ENCODE measurements at regions not wholly inside any gene's neighbourhood (a gene's known extent, or its start where the extent isn't known, plus 50 kb on each side); places are given as distances from the start of the nearest gene placed in this dataset.

DNA sequence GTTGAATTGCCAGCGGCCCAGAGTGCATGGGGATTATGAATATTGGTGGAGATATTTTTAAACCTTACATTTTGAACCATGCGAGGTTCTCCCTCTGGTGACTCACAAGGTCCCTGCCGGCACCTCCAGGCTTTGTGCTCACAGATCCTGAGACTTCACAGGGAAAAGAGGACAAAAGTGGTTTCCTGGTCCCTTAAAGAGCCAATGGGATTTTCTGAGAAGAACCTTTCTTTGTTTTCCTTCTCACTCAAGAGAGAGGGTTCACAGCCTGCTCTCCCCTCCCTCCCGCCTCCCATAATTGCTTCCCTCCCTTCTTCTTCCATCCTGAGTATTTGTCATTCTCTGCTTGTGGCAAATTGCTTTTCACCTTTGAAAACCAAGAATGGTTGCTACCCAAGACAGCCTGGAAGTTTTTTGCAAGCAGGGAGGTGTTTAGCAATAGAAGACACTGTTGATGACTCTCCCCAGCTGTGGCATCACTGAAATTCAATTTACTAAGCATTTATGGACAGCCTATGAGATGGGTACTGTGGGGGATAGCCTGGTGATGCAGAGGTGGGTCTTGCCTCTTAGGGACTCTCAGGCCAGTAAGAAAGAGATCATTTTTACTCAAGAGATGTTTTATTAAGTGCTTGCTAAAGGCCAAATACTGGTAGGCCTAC, 76.6 kb downstream of the CPN2 start:
- Histone ChIP-seq H3K27ac (ENCODE audit: low read length) (no peak overlapping the region), H3K4me3 (ENCODE audit: low read length) (no peak overlapping the region), H2AFZ (ENCODE audit: low read length) (no peak overlapping the region), H3K36me3 (replicated peaks; ENCODE audit: insufficient read depth, low read length) (no peaks in the 10 kb centered on the region), H3K4me2 (ENCODE audit: low read depth, low read length) (no peak overlapping the region), H3K9ac (ENCODE audit: low read length) (no peak overlapping the region), H3K27me3 (replicated peaks; ENCODE audit: insufficient read depth, low read length) (no peaks in the 10 kb centered on the region), H3K9me3 (replicated peaks; ENCODE audit: insufficient read depth, low read length) (no peaks in the 10 kb centered on the region), H4K20me1 (ENCODE audit: insufficient read depth, low read length) (no peaks in the 10 kb centered on the region), H3F3A (ENCODE audit: insufficient read depth, low read length) (no peaks in the 10 kb centered on the region), H3K79me2 (ENCODE audit: low read length) (no peaks in the 10 kb centered on the region), H3K9me2 (replicated peaks; ENCODE audit: insufficient read depth, low read length) (no peaks in the 10 kb centered on the region), H3K4me1 (ENCODE audit: low read length) (no peaks in the 10 kb centered on the region)
- DNase-seq = no peak
- TF ChIP-seq EZH2phosphoT487 (IDR thresholded peaks at IDR 0.05; ENCODE audit: low read length) (no peak), EZH2 (optimal IDR thresholded peaks at IDR 0.05; ENCODE audit: low read depth, low read length) (no peak)
- TF ChIP-seq, protein P1, sequence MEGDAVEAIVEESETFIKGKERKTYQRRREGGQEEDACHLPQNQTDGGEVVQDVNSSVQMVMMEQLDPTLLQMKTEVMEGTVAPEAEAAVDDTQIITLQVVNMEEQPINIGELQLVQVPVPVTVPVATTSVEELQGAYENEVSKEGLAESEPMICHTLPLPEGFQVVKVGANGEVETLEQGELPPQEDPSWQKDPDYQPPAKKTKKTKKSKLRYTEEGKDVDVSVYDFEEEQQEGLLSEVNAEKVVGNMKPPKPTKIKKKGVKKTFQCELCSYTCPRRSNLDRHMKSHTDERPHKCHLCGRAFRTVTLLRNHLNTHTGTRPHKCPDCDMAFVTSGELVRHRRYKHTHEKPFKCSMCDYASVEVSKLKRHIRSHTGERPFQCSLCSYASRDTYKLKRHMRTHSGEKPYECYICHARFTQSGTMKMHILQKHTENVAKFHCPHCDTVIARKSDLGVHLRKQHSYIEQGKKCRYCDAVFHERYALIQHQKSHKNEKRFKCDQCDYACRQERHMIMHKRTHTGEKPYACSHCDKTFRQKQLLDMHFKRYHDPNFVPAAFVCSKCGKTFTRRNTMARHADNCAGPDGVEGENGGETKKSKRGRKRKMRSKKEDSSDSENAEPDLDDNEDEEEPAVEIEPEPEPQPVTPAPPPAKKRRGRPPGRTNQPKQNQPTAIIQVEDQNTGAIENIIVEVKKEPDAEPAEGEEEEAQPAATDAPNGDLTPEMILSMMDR (IDR thresholded peaks at IDR 0.05; ENCODE audit: low read length) = no peak

DNA sequence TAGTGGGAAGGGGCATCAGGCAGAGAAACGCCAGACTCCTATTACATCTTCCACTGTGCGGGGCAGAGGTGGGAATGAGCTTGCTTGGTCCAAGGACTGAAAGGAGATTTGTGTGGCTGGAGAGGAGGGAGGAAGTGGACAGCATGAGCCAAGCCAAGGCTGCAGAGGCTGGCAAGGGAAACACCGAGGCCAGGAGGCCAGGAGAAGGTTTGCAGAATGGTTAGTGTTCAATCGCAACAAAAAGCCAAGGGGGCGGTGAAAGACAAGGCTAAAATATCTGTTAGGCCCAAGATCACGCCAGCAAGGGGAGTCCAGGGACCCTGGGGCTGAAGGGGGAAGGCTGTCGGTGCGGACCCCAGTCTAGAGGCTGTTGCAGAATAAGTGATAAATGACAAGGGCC, 75.8 kb downstream of the CPN2 start:
- no peak for DNase-seq
- H4K20me1 ChIP-seq (ENCODE audit: insufficient read depth, low read length) = no peaks in the 10 kb centered on the region
- no peaks in the 10 kb centered on the region for H3K79me2 ChIP-seq (ENCODE audit: low read length)
- H3K9me2 ChIP-seq (replicated peaks; ENCODE audit: insufficient read depth, low read length) = no peaks in the 10 kb centered on the region
- H3K27me3 ChIP-seq (replicated peaks; ENCODE audit: insufficient read depth, low read length) = no peaks in the 10 kb centered on the region
- no peaks in the 10 kb centered on the region for H3F3A ChIP-seq (ENCODE audit: insufficient read depth, low read length)
- no peak overlapping the region for H3K4me3 ChIP-seq (ENCODE audit: low read length)
- H3K36me3 ChIP-seq (replicated peaks; ENCODE audit: insufficient read depth, low read length) = no peaks in the 10 kb centered on the region
- H3K9me3 ChIP-seq (replicated peaks; ENCODE audit: insufficient read depth, low read length) = no peaks in the 10 kb centered on the region
- no peaks in the 10 kb centered on the region for H3K4me1 ChIP-seq (ENCODE audit: low read length)
- no peak overlapping the region for H3K27ac ChIP-seq (ENCODE audit: low read length)
- no peak overlapping the region for H2AFZ ChIP-seq (ENCODE audit: low read length)
- no peak overlapping the region for H3K4me2 ChIP-seq (ENCODE audit: low read depth, low read length)
- TF ChIP-seq EZH2phosphoT487 (IDR thresholded peaks at IDR 0.05; ENCODE audit: low read length) (no peak), EZH2 (optimal IDR thresholded peaks at IDR 0.05; ENCODE audit: low read depth, low read length) (no peak)
- TF ChIP-seq, protein P1 (IDR thresholded peaks at IDR 0.05; ENCODE audit: low read length) = no peak
- H3K9ac ChIP-seq (ENCODE audit: low read length) = no peak overlapping the region

DNA sequence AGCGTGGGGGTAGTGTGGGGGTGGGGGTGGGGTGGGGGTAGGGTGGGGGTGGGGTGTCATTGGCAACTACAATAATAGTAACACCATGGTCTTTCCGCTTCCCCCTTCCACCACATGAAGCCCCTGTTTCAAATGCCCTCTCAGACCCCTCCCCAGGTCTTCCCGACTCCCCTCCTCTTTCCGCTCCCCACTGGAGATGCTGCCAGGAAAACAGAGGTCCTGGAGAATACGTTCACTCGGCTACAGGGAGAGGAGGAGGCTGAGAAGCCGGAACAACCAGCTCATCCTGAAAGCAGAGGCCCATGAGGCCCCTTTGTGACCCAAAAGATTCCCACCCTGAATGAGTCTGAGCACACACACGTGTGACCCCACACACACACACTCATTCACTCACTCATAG, 75.4 kb downstream of the CPN2 start:
- Histone ChIP-seq H3K27ac (ENCODE audit: low read length) (no peak overlapping the region), H3K79me2 (ENCODE audit: low read length) (no peaks in the 10 kb centered on the region), H4K20me1 (ENCODE audit: insufficient read depth, low read length) (no peaks in the 10 kb centered on the region), H3K27me3 (replicated peaks; ENCODE audit: insufficient read depth, low read length) (no peaks in the 10 kb centered on the region), H3K36me3 (replicated peaks; ENCODE audit: insufficient read depth, low read length) (no peaks in the 10 kb centered on the region), H3K9ac (ENCODE audit: low read length) (no peak overlapping the region), H3K4me3 (ENCODE audit: low read length) (no peak overlapping the region), H3F3A (ENCODE audit: insufficient read depth, low read length) (no peaks in the 10 kb centered on the region), H3K9me2 (replicated peaks; ENCODE audit: insufficient read depth, low read length) (no peaks in the 10 kb centered on the region), H3K9me3 (replicated peaks; ENCODE audit: insufficient read depth, low read length) (no peaks in the 10 kb centered on the region), H3K4me1 (ENCODE audit: low read length) (no peaks in the 10 kb centered on the region), H3K4me2 (ENCODE audit: low read depth, low read length) (no peak overlapping the region), H2AFZ (ENCODE audit: low read length) (no peak overlapping the region)
- DNase-seq = no peak
- TF ChIP-seq, protein P1 (IDR thresholded peaks at IDR 0.05; ENCODE audit: low read length) = no peak
- no peak for TF ChIP-seq EZH2 (optimal IDR thresholded peaks at IDR 0.05; ENCODE audit: low read depth, low read length)
